ENCODE measurements at regions not wholly inside any gene's neighbourhood (a gene's known extent, or its start where the extent isn't known, plus 50 kb on each side); places are given as distances from the start of the nearest gene placed in this dataset.

GRCh38 chr2:8573942-8574195 is 108.0 kb upstream of the ID2 start:
- no peak for TF ChIP-seq CTCF (IDR thresholded peaks at IDR 0.05)
- Histone ChIP-seq H2AFZ (no peak overlapping the region), H3K9me3 (ENCODE audit: control insufficient read depth, low read length) (no peaks in the 10 kb centered on the region), H3K4me3 (ENCODE audit: low read depth, low read length) (no peak overlapping the region), H3K27me3 (ENCODE audit: control insufficient read depth, insufficient read depth, low read length) (no peaks in the 10 kb centered on the region), H3K36me3 (ENCODE audit: control insufficient read depth, insufficient read depth, low read length) (no peaks in the 10 kb centered on the region), H3K4me2 (ENCODE audit: low read length) (no peak overlapping the region), H3K4me1 (peaks cover 7% of the 10 kb centered on the region), H3K79me2 (peaks cover 52% of the 10 kb centered on the region), H3K9ac (no peak overlapping the region), H3K27ac (no peak overlapping the region)

GRCh38 chr2:8574196-8575037 is 107.4 kb upstream of the ID2 start:
- H3K4me3 ChIP-seq (ENCODE audit: low read depth, low read length) = no peak overlapping the region
- H3K4me2 ChIP-seq (ENCODE audit: low read length) = no peak overlapping the region
- H3K4me1 ChIP-seq = peaks cover 2% of the 10 kb centered on the region
- H3K9me3 ChIP-seq (ENCODE audit: control insufficient read depth, low read length) = no peaks in the 10 kb centered on the region
- no peak overlapping the region for H3K9ac ChIP-seq
- no peaks in the 10 kb centered on the region for H3K27me3 ChIP-seq (ENCODE audit: control insufficient read depth, insufficient read depth, low read length)
- peaks cover 55% of the 10 kb centered on the region for H3K79me2 ChIP-seq
- H3K27ac ChIP-seq = no peak overlapping the region
- TF ChIP-seq CTCF (IDR thresholded peaks at IDR 0.05) = no peak
- no peak overlapping the region for H2AFZ ChIP-seq
- no peaks in the 10 kb centered on the region for H3K36me3 ChIP-seq (ENCODE audit: control insufficient read depth, insufficient read depth, low read length)

GRCh38 chr2:8575038-8575833 is 106.6 kb upstream of the ID2 start:
- no peak overlapping the region for H3K4me3 ChIP-seq (ENCODE audit: low read depth, low read length)

GRCh38 chr2:8575834-8576423 is 105.9 kb upstream of the ID2 start:
- TF ChIP-seq CTCF (IDR thresholded peaks at IDR 0.05) = no peak
- Histone ChIP-seq H3K4me3 (ENCODE audit: low read depth, low read length) (no peak overlapping the region), H3K9me3 (ENCODE audit: control insufficient read depth, low read length) (no peaks in the 10 kb centered on the region), H2AFZ (no peak overlapping the region), H3K4me1 (peaks cover 12% of the 10 kb centered on the region), H3K4me2 (ENCODE audit: low read length) (no peak overlapping the region), H3K9ac (no peak overlapping the region), H3K27me3 (ENCODE audit: control insufficient read depth, insufficient read depth, low read length) (no peaks in the 10 kb centered on the region), H3K36me3 (ENCODE audit: control insufficient read depth, insufficient read depth, low read length) (no peaks in the 10 kb centered on the region), H3K27ac (no peak overlapping the region), H3K79me2 (peaks cover 50% of the 10 kb centered on the region)

More at GRCh38 chr2:8575038-8575833, 106.6 kb upstream of the ID2 start:
- Histone ChIP-seq H3K4me2 (ENCODE audit: low read length) (no peak overlapping the region), H3K36me3 (ENCODE audit: control insufficient read depth, insufficient read depth, low read length) (no peaks in the 10 kb centered on the region), H3K27ac (no peak overlapping the region), H3K79me2 (peaks cover 51% of the 10 kb centered on the region), H3K4me1 (peaks cover 6% of the 10 kb centered on the region), H2AFZ (no peak overlapping the region), H3K27me3 (ENCODE audit: control insufficient read depth, insufficient read depth, low read length) (no peaks in the 10 kb centered on the region), H3K9ac (no peak overlapping the region), H3K9me3 (ENCODE audit: control insufficient read depth, low read length) (no peaks in the 10 kb centered on the region)
- TF ChIP-seq CTCF (IDR thresholded peaks at IDR 0.05) = no peak

All from parathyroid adenoma (tissue), 2 donors.